Endothelial cell of umbilical vein (primary cell): ENCODE measurements at regions not wholly inside any gene's neighbourhood (a gene's known extent, or its start where the extent isn't known, plus 50 kb on each side); places are given as distances from the start of the nearest gene placed in this dataset.

Experiments
- BruUV-seq: library from RNA; stranded (reverse); fragments of 400-500 nt; replicated peaks from 2 replicates; lab custom pipeline; 2021; lab: Mats Ljungman, UMichigan
- CTCF ChIA-PET: fragments of 300-600, 350-600 bp; sonication (Branson Sonifier 250); formaldehyde crosslinking; loops from one replicate; lab custom pipeline; 2021; ENCODE audit warnings: antibody characterized with exemption, inconsistent platforms; lab: Charles Lee
- POLR2A ChIA-PET: fragments of 300-600, 350-600 bp; sonication (Branson Sonifier 250); formaldehyde crosslinking; loops from one replicate; lab custom pipeline; 2021; ENCODE audit warnings: antibody characterized with exemption, inconsistent platforms; lab: Charles Lee
- DNase-seq: peaks from one replicate; pipeline ENCODE4 v3.0.0-alpha.2; 2011; ENCODE audit warnings: low read depth, low spot score
- FAIRE-seq: peaks from 2 replicates; lab custom pipeline; 2011; peaks lifted over from hg19 to GRCh38; lab: Jason Lieb, UNC
- H2AFZ ChIP-seq: 2 replicates; pipeline ENCODE4 v1.6.0; 2012; ENCODE audit warnings: low read depth, low read length, control low read depth, inconsistent platforms
- H3K27ac ChIP-seq: 2 replicates; pipeline ENCODE4 v1.5.1; 2011; ENCODE audit warnings: low read depth, mild to moderate bottlenecking, control low read depth, low read length, moderate library complexity; ENCODE audit not compliant: insufficient read depth
- H3K27me3 ChIP-seq, 2 experiments: 2 replicates each; pipeline versions ENCODE4 v1.6.0 to v1.6.1; 2011; ENCODE audit warnings: low read length in 2 of 2, mixed read lengths in 1 of 2; ENCODE audit not compliant: control insufficient read depth in 2 of 2, insufficient read depth in 2 of 2
- H3K36me3 ChIP-seq, 2 experiments: 2 replicates in 1 of 2; 3 replicates in 1 of 2; pipeline ENCODE4 v1.5.1; 2011; ENCODE audit warnings: low read length in 2 of 2, mild to moderate bottlenecking in 1 of 2, moderate library complexity in 1 of 2; ENCODE audit not compliant: control insufficient read depth in 2 of 2, insufficient read depth in 2 of 2; ENCODE audit errors: extremely low read depth in 1 of 2
- H3K4me1 ChIP-seq: 3 replicates; pipeline ENCODE4 v1.5.1; 2011; ENCODE audit warnings: mild to moderate bottlenecking, low read length; ENCODE audit not compliant: control insufficient read depth, insufficient read depth; ENCODE audit errors: extremely low read depth
- H3K4me2 ChIP-seq: 2 replicates; pipeline ENCODE4 v1.6.1; 2011; ENCODE audit warnings: low read length, control low read depth, mixed read lengths; ENCODE audit not compliant: insufficient read depth
- H3K4me3 ChIP-seq, 3 experiments: fragments of 200-600 bp in 1 of 3; sonication (generic), shearing (Covaris generic) in 1 of 3; replicated peaks in 1 of 3; 2 replicates each; pipeline ENCODE4 v1.5.1; 2011 to 2016; ENCODE audit warnings: control low read depth in 3 of 3, low read length in 3 of 3, mild to moderate bottlenecking in 2 of 3, inconsistent platforms in 1 of 3, low read depth in 1 of 3, moderate library complexity in 1 of 3; ENCODE audit not compliant: insufficient read depth in 1 of 3
- H3K79me2 ChIP-seq: 2 replicates; pipeline ENCODE4 v1.6.0; 2012; ENCODE audit warnings: low read length, inconsistent platforms; ENCODE audit not compliant: control insufficient read depth, insufficient read depth
- H3K9ac ChIP-seq: replicated peaks from 2 replicates; pipeline ENCODE3; 2011; ENCODE audit warnings: low read length, control low read depth; ENCODE audit not compliant: insufficient read depth; ENCODE audit errors: extremely low read depth
- H3K9me1 ChIP-seq: replicated peaks from 3 replicates; pipeline ENCODE4 v1.6.0; 2011; ENCODE audit warnings: mild to moderate bottlenecking, low read length; ENCODE audit not compliant: control insufficient read depth, insufficient read depth; ENCODE audit errors: extremely low read depth
- H3K9me3 ChIP-seq: replicated peaks from 2 replicates; pipeline ENCODE4 v1.5.1; 2012; ENCODE audit warnings: low read length, inconsistent platforms; ENCODE audit not compliant: control insufficient read depth, insufficient read depth
- H4K20me1 ChIP-seq: replicated peaks from 2 replicates; pipeline ENCODE3; 2011; ENCODE audit warnings: mild to moderate bottlenecking, low read length; ENCODE audit not compliant: control insufficient read depth, insufficient read depth; ENCODE audit errors: extremely low read depth
- CTCF ChIP-seq, 2 donors: IDR thresholded peaks; 1 replicate in 1 of 2; 2 replicates in 1 of 2; pipeline ENCODE4 v1.5.1; 2011; ENCODE audit warnings: low read length in 2 of 2, mild to moderate bottlenecking in 2 of 2, moderate library complexity in 2 of 2, control low read depth in 1 of 2, inconsistent platforms in 1 of 2, low read depth in 1 of 2; ENCODE audit not compliant: insufficient read depth in 1 of 2; ENCODE audit errors: extremely low read depth in 1 of 2
- EZH2 ChIP-seq: IDR thresholded peaks from 2 replicates; pipeline ENCODE4 v1.6.1; 2012; ENCODE audit warnings: borderline replicate concordance, low read depth, mild to moderate bottlenecking, moderate library complexity, low read length, inconsistent platforms; ENCODE audit not compliant: severe bottlenecking
- FOS ChIP-seq: IDR thresholded peaks from 2 replicates; pipeline ENCODE4 v1.6.1; 2011; ENCODE audit warnings: mild to moderate bottlenecking, low read length, moderate library complexity, borderline replicate concordance; ENCODE audit not compliant: insufficient read depth
- GATA2 ChIP-seq: IDR thresholded peaks from 2 replicates; pipeline ENCODE4 v1.7.0; 2011; ENCODE audit warnings: low read depth, mild to moderate bottlenecking, moderate library complexity, mixed read lengths, low read length; ENCODE audit not compliant: insufficient read length, insufficient read depth
- JUN ChIP-seq: IDR thresholded peaks from 2 replicates; pipeline ENCODE4 v1.6.1; 2011; ENCODE audit warnings: borderline replicate concordance, low read depth; ENCODE audit not compliant: insufficient read length, insufficient read depth
- MAX ChIP-seq: IDR thresholded peaks from 2 replicates; pipeline ENCODE4 v1.6.1; 2011; ENCODE audit not compliant: insufficient read depth, insufficient read length
- MYC ChIP-seq: IDR thresholded peaks from one replicate; pipeline ENCODE4 v1.6.1; 2011; ENCODE audit warnings: mild to moderate bottlenecking, low read depth, low read length
- POLR2A ChIP-seq: IDR thresholded peaks from 2 replicates; pipeline ENCODE4 v1.6.1; 2012; ENCODE audit warnings: low read depth, mild to moderate bottlenecking, control low read depth, low read length
- POLR2AphosphoS5 ChIP-seq: IDR thresholded peaks from 2 replicates; pipeline ENCODE4 v1.6.1; 2012; ENCODE audit warnings: low read depth, mild to moderate bottlenecking, control low read depth, low read length, moderate library complexity; ENCODE audit not compliant: insufficient read depth
- dilution Hi-C: fragments of 300-500 bp; cut with MboI; formaldehyde crosslinking; loops from one replicate; pipeline ENCODE4 v1.15.0; 2019; ENCODE audit warnings: low sequenced_read_pairs; ENCODE audit not compliant: extremely low pct_ligation_motif_present
- intact Hi-C: fragments of 100-400 bp; cut with micrococcal nuclease; formaldehyde crosslinking; loops from one replicate; pipeline ENCODE4 v1.10.0; 2022

DNA sequence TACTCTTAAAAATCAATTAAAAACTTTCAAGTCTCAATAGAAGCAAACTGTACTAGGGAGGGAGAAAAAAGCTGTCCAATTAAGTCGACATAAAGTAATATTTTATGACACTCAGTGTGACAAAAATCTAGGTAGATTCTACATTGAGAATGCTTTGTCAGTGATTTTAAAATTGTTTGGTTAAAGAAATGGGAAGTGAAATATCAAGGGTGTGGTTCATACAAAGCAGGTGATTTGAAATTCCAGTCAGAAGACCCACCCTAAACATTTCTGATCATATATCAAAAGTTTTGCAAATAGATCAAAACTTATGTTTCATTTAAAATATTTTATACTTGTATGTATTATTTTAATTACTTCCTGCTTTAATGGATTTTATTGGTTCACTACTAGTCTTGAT lies 338.9 kb upstream of the DCC start:
- no peak overlapping the region for H2AFZ ChIP-seq
- peaks cover 4% of the 10 kb centered on the region for H3K9me3 ChIP-seq
- H3K4me3 ChIP-seq = no peak overlapping the region
- ChIA-PET POLR2A (no interaction called here), CTCF (no interaction called here)
- TF ChIP-seq POLR2AphosphoS5 (no peak), EZH2 (no peak), FOS (no peak), GATA2 (no peak), MAX (no peak), POLR2A (no peak), CTCF (IDR thresholded peaks at IDR 0.05; ENCODE audit: extremely low read depth in 1 of 2, insufficient read depth in 1 of 2, low read depth in 1 of 2, low read length in 2 of 2) (no peak), MYC (no peak), JUN (no peak)
- H3K36me3 ChIP-seq = no peaks in the 10 kb centered on the region
- H3K4me1 ChIP-seq = no peaks in the 10 kb centered on the region
- no peak for FAIRE-seq
- no peak overlapping the region for H3K9ac ChIP-seq
- no peaks in the 10 kb centered on the region for H4K20me1 ChIP-seq
- no peaks in the 10 kb centered on the region for H3K27me3 ChIP-seq
- H3K79me2 ChIP-seq = no peaks in the 10 kb centered on the region
- no peak overlapping the region for H3K27ac ChIP-seq
- no TSS peak for BruUV-seq
- dilution Hi-C loops (no loop called here), intact Hi-C loops (no loop called here)
- H3K4me2 ChIP-seq = no peak overlapping the region
- H3K9me1 ChIP-seq = no peaks in the 10 kb centered on the region
- no peak for DNase-seq
